Activated effector memory CD4-positive, alpha-beta T cell treated with anti-CD3 and anti-CD28 coated beads, Interleukin-2, amount 50 U/mL, for 16 hours (primary cell): ENCODE measurements at regions not wholly inside any gene's neighbourhood (a gene's known extent, or its start where the extent isn't known, plus 50 kb on each side); places are given as distances from the start of the nearest gene placed in this dataset.

ENCODE experiments used
- DNase-seq: peaks from one replicate; pipeline ENCODE4 v3.0.0-alpha.2; 2020

DNA sequence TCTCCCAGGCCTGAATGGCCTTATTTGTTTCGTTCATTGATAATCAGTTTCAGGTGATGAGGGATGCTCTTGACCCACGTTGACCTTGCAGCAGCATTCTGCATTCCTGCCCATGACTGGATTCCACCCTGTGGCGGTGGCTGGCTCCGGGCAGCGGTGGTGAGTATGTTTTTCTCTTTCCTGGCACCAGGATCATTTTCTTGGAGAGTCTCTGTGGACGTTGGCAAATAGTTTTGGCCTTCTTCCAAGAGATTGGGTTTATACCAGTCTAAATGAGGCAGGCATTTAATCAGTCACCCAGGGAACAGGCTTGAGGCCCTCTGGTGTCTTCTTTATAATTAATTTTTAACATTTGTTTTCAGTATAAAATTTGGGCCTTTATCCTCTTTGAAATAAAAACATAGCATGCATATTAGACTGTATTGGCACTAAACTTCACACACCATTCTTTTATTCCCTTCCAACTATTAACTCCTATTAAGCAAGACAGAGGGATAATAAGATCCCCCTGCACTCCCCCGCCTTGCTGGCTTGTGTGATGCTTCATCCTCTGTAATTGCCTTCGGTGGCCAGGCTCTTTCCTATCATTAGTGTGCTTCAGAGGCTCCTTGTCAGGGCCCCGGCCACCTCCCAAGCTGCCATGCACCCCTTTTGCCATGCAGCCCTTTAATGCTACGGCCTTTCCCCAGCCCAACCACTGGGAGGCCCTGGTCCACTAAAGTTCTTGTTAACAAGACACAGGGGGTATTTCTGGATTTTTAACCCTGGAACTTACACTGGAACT, 176.2 kb upstream of the TOPAZ1 start:
- DNase-seq = no peak

DNA sequence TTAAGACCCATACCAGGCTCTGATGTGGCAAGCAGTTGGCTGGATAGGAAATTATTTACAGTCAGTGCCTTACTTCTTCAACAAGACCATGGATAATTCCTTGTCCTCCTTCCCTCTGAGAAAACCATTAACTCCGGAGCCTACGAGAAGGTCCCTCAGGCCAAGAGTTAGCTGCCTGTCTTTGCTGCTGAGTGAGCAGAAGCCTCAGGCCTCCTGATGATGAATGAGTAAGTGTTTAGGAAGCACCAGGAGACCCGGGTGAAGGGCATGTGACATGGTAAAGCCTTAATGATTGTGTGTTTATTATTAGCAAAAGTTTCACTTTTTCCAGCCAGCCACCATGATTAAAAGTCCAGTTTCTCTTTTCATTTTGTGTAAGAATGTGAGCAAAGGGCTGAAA, 174.9 kb upstream of the TOPAZ1 start:
- no peak for DNase-seq

DNA sequence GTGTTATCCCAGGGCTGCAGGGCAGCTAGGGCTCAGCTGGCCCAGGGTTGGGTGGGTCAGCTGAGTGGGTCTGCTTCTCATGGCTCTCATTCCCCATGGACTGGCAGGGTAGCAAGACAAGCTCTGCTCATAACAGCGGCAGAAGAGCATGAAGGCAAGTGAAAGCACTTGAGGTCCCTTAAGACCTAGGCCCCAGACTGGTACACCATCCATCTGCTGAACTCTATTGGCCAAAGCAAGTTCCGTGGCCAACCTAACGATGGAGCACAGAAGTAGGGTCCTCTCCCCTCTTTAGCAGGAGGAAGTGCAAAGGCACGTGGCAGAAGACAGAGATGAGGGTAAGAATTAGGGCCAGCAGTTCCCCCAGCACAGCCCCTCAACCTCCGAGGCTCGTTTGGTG, 174.3 kb upstream of the TOPAZ1 start:
- DNase-seq = no peak

DNA sequence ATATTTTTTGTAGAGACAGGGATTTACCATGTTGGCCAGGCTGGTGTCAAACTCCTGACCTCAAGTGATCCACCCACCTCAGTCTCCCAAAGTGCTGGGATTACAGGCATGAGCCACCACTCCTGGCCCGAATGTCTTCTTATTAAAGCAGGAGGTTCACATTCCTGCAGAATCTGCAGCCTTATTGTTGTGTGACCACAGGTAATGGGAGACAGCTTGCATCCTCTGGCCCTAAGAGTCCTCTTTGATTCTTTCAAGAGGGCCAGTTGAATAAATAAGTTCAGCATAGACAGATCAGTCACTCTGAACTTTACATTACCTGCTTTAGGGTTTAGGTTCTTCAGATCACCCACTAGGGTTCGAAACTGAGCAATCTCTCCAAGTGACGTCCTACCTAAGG, 172.9 kb upstream of the TOPAZ1 start:
- DNase-seq = no peak

DNA sequence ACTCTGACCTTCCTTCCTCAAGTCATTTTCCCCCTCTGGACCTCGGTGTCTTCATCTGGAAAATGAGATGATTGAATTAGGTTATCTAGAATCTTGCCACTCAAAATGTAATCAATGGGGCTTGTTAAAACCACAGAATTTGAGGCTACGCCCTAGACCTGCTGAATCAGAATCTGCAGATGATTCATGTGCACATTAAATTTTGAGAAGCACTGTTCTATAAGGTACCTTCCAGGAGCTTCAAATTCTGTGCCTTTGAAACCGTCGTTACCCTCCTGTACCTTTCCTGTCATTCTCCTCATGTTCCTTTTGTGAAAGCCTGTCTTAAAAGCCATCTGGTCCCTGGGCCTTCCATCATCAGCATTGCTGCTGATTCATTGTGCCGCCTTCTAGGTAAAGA, 172.4 kb upstream of the TOPAZ1 start:
- DNase-seq = no peak

DNA sequence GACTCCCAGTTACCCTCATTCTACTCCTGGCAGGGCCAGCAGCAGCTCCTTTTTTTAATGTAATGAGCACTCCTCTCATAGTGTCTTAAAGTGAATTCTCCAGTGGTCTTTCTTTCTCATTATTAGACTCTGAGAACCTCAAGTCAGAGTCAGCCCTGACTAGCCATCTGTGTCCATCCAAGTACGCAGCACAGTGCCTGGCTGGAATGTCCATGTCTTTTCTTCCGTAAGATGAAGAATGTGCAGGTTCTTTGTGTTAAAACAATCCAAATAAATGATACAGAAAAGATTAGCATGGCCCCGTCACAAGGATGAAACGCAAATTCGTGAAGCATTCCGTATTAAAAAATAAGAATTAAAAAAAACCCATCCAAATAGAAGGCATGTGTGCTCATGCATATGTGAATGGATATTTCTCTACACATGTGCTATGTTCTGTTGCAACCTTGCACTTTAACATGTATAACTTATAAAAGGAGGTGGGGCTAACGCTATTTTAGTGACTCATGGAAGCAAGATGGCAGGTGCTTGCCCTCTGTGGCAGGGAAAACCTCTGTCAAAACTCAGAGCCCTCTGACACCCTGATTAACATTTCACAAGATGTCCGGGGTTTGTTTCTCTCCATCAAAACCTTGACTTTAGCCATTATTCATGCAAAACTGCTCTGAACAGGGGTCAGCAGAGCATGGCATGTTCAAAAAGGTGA, 170.7 kb upstream of the TOPAZ1 start:
- DNase-seq = no peak

DNA sequence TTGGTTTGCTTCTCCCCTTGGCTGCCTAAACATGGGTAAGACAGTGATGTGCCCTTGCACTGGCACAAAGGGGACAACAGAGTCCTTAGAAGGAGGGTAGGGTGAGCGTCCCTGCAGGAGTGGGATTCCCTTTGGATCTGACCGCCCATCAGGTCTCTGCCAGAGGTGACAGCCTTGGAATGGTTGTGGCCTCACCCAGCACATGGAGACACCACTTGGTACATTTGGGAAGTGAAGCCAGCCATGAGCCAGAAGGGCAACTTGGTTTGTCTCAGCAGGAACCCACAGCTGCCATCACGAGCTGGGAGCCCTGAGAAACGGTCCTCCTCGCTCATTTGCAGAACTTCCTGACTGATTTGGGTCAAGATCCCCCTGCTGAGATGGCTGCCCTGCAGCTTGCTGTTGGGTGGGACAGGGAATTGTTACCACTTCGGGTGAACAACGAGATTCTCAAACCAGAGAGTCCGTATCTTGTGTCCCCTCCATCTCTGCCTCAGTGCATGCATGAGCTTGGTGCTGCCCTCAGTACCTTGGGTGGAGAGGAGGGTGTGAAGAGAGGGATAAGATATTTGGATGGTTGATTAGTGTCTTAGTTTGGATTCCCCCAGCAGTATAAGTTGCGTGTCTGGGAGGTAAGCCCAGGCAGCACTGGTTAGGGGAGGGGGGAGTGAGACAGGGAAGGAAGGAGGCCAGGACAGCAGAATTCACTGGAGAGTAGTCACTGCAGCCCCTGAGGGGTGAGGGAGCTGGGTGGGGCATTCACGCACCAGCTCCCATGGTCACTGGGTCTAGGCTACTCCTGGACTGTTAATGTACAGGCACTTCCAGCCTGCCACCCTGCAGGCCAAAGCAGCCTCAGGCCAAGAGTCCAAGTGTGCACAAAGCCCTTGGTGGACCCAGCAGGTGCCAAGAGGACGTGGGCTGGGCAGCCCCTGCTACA, 168.8 kb upstream of the TOPAZ1 start:
- no peak for DNase-seq

DNA sequence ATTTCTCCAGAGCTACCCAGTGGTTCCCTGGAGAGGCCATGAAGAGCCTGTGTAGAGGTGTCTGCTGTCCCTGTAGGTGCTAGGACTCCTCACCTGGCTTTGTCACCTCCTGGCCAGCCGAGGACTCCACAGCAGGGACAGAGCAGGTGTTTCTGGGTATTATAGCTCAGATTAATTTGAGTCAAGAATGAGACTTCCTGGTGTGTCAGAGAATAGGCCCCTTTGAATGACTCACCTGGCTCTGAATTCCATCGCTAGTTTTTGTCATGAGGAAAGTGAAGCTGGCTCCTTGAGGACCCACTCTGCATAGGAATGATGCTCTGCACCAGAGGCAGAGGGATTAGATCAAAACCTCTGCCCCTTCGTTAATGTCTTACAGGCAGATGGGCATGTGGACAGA, 167.5 kb upstream of the TOPAZ1 start:
- no peak for DNase-seq

DNA sequence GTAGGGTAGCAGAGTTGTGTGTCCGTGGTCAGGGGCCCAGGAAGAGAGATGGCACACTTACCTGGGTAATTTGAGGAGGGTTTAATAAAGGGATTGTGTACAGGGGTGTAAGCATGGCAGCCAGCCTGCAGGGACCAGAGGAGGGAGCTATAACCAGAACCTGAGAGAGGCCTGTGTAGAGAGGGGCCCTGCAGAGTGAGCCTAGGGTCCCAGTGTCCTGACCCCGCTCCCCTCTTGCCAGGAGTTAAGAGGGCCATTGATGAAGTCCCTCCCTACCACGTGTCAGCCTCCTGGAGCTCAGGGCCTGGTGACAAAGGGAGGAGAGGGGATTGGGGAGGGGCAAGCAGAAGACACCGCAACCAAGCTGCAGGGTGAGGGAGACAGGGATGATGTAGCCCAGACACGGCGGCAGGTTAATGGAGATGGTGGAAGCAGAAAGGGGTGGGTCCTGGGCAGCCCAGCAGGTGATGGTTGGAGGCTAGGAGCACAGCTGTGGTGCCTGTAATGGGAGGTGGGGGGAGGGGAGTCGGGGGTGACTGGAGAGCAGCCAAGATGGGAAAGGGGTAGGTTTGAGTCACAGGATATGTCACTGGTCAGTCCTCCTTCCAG, 165.4 kb upstream of the TOPAZ1 start:
- DNase-seq = no peak

DNA sequence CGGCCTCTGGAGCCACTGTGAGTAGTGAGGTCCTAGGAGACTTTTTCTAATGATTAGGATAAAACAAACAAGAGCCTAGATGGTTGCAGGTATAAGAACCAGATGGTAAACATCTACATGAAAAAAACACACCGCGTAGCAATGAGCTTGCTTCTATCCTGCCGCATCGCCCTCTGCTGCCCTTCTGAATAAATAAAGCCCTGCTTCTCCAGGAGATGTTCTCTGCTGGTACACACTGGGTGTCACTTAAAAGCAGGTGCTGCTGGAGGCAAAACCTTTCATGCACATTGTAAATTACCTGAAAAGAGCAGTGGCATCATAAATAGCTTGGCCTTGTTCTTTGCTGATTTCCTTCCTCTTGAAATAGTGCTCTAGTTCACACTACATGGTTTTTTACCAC, 164.4 kb upstream of the TOPAZ1 start:
- DNase-seq = no peak

DNA sequence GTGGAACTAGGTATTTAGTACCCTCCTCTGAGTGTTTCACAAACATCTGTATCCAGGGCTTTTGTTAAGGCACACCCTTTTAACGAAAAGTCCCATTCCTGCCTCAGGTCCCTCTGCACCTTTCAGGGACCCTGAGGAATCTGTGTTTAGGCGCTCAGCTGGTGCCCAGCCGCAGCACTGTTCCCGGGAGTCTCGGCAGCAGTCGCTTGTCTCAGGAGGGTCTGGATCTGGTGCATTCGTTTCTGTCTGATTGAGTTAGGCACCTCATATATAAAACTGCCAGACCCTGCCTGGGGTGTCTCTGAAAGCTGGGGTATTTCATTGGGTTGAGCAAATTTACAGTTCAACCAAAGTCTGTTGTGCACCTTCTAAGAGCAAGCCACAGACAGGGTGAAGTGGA, 162.8 kb upstream of the TOPAZ1 start:
- DNase-seq = no peak

DNA sequence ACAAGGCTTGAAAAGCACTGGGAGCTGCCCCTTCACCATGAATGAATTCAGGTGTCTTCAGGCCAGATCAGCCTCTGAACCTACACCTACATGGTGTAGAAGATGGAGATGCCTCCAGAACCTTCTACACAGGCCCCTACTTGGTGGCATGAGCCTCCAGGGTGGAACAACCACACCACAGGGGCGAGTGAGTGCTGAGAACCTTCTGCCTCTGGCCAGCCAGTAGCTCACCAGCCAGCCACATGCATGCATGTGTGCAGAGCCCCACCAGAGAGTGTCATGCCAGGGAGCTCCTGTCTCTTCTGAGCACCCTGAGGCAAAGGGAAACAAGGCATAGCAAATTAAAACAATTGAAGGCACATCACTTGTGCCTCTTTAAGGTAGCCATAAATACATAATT, 161.8 kb upstream of the TOPAZ1 start:
- DNase-seq = no peak

DNA sequence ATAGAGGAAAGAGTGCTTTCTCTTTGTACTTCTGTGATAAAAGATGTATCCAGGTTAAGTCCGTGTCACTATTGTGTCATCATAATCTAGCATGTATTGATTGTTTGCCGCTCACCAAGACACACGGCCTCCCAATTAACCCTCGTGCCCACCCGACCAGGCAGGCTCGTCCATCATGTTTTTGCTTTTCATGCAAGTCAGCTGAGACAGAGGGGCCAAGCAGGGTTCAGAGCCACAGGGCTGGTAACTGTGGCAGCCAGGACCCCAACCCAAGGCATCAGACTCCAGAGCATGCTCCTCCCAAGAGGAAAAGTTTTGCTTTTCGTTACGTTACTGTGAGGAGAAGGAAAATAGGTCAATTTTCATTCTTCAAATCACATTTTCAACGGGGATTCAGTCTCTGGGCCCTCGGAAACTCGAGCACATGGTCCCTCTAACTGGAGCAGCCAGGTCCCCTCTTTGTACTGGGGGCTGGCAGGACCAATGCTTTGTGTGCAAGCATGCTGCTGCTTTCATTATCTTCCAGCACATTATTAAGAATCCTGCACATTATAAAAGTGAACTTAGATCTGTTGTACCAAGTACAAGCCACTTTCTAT, 161.1 kb upstream of the TOPAZ1 start:
- DNase-seq = no peak

DNA sequence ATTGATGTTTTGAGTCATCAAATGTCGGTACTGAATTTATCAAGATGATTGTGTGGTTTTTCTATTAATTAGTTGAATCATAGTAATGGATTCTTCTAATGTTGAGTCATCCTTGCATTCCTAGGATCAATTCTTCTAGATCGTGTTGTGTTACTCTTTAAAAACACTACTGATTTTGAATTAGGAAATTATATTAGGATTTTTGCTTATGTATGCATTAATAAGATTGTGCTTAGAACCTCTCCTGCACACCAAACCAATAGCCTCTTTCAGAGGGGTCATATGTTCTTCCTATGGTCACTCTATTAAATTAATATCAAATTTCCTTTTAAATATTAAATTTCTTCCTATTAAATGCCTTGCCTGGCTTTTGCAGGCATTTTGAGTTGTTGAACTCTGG, 151.7 kb upstream of the TOPAZ1 start:
- no peak for DNase-seq

DNA sequence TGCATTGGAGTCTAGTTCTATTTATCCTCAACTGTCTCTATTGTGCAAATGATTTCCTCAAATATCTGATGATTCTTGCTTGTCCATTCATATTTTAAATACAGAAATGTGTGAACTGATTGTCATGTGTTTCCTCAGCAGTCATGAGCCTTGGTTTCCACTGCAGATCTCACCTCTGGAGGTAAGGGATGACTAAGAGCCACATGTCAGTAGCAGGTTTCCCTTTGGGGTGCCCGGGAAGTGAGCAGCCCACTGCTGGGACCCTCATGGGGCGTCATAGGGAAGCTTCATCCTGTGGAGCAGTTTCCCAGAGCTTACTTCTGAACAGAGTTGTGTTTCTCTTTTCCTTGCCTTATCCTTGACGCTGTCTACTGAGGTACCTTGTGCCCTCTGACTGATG, 149.2 kb upstream of the TOPAZ1 start:
- DNase-seq = no peak

DNA sequence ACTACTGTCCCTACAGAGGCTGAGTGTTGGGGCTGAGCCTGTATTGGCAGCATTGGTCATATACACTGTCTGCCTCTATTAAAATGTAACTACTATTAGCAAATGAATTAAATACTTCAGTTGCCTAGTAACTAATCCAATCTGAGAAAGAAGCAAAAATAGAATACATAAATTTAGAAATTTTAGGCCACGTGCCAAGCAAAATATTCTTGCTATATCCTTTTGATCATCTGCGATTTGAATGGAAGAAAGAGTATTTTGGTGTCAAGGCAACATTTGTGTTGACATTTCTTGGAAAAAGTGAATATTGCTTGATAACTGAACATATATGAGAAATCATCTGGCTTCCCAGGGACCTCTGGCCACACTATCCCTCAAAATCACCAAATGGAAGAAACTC, 148.2 kb upstream of the TOPAZ1 start:
- DNase-seq = no peak

DNA sequence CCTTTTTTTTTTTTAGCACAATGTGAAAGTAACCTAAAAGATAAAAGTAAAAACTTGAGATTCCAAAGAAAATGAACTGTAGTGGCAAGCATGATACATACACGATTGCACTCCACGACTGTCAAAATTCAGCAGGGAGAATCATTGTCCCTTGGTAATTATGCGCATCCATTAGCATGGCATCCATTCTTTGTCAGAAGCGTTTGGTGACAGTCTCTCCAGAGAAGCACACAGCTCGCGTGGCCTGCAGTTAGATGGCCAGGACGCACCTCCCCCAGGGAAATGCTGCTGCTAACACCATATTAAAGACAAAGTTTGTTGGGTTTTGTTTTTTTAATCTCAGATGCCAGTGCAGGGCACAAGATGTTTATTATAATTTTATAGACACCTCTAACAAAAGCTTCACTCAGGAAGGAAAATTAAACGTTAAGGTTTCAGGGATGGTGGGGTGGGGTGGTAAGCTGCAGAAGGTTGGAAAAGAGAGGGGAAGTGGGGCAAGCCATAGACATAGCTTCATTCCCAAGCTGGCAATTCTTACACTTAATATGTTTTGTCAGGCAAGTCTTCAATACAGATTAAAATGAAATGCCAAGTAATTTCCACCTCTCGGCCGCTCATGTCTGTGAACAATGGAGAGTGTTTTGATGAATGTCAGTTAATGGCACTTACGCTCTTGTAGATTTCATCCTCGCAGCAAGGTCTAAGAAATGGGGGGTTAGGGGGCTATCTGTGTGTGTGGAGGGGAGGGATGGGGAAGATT, 142.8 kb upstream of the TOPAZ1 start:
- DNase-seq = no peak

DNA sequence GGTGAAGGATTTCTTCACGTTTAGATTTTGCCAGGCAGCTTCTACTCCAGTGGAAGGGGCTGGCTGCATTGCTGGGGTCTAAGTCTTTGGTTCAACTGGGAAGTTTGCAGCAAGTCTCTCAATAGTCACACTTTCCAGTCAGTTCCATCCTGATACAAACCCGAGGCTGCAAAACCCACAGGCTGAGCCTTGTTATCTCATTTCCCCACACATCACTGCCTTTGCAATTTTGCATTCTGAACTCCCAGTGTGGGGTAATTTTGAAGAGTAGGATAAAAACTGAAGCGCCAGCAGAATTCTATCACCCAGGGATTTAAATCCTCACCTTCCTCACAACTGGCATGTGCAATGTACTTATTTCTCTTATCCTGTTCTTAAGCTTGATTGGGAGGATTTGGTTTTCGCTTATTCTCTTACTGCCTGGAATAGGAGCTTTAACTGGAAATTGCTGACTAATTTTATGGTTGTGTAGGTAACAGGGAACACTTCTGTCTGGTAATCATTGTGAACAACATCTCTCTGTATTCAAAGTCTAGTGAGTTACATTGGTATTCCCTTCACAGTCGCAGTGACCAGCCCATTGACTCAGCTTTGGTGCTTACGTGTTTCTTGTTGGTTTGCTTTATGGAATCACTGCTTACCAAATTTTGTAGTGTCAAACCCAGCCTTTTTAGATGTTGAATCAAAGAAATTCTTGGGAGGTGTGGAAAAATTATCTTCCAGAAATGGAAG, 142.0 kb upstream of the TOPAZ1 start:
- no peak for DNase-seq

DNA sequence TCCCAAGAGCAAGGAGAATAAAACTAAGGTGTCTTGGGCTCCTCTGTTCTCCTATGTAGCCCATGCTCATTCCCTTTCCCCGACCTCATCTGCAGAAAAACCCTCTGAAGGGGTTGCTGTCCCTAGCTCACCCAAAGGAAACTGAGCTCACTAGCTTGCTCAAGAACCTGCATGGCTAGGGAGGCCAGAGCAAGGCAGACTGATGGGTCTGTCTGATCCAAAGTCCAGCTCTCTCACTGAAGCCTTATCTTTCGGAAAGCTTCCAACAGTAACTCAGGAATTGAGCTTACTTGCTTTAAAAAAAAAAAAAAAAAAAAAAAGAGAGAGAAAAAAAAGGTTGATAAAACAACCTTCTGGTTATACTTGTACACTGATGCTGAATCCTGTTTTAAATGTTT, 141.4 kb upstream of the TOPAZ1 start:
- DNase-seq = no peak

DNA sequence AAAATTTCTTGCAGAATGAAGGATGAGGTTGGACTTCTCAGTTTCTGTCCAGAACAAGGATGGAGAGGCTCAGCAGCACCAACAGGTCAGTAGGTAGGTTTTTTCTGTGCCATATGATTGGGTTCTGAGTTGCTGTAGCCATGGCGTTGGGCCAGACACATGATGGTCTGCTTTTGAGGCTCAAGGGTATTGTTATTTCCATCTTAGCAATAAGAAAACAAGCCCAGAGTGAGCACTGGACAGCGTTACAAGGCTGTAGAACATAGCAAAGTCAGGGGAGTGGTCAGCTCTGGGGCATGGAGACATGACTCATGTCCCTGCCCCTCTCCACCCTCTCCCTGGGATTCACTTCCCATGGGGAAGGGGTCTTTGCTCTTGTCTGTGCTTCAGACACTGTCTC, 137.6 kb upstream of the TOPAZ1 start:
- no peak for DNase-seq

DNA sequence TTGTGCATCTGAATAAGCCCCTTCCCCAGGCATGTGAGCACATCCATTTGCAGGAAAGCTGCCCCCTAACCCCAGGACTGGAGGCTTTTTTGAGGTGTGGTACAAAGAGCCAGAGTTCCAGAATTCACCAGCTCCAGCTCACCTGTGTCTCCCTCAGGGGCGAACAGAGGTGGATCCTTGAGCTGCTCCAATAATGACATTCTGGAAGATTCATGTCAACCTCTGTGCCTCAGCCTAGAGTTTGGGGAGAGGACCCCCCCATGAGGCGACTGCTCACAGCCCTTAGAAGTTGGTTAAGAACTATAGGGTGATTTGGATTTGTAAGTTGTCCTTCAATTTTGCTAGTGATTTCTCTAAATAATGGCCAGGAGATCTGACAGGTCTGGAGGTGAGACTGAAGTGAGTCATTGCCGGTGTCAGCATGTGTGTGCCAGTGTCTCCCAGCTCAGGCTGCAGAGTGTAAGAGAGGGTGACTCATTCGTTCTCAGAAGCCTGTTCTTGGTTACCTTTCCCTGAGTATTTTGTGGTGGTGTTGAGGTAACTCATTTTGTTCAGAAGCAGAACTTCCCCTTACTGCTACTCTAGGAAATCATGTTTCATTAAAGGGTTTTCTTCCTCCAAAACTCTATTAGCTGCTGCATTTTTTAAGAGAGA, 136.9 kb upstream of the TOPAZ1 start:
- peak; percentile 66 for DNase-seq
